RWPE2 (cell line): ENCODE measurements at regions not wholly inside any gene's neighbourhood (a gene's known extent, or its start where the extent isn't known, plus 50 kb on each side); places are given as distances from the start of the nearest gene placed in this dataset.

Experiments used
- ATAC-seq: fragments of 200-7000 bp; cut with Tn5 transposase; 3 replicates; pipeline ENCODE4 v1.9.1; 2021; ENCODE audit warnings: low read depth
- DNase-seq: peaks from one replicate; pipeline ENCODE4 v3.0.0-alpha.2; 2020; ENCODE audit warnings: low spot score
- H3K27ac ChIP-seq: fragments of 450-650 bp; 2 replicates; pipeline ENCODE4 v1.5.1; 2017; ENCODE audit warnings: mild to moderate bottlenecking; ENCODE audit not compliant: poor library complexity, severe bottlenecking
- H3K27me3 ChIP-seq: fragments of 250-450 bp; sonication (Bioruptor Pico); 2 replicates; pipeline ENCODE4 v1.5.1; 2021; ENCODE audit warnings: mild to moderate bottlenecking, moderate library complexity; ENCODE audit not compliant: insufficient read depth, poor library complexity, severe bottlenecking
- H3K36me3 ChIP-seq: fragments of 250-450 bp; sonication (Bioruptor Pico); 2 replicates; pipeline ENCODE4 v1.5.1; 2020; ENCODE audit warnings: low read depth, mild to moderate bottlenecking, moderate library complexity
- H3K4me1 ChIP-seq: fragments of 250-450 bp; sonication (Bioruptor Pico); 2 replicates; pipeline ENCODE4 v1.5.1; 2021; ENCODE audit warnings: mild to moderate bottlenecking, moderate library complexity; ENCODE audit not compliant: insufficient read depth, poor library complexity, severe bottlenecking
- H3K4me3 ChIP-seq: fragments of 250-450 bp; sonication (Bioruptor Pico); 2 replicates; pipeline ENCODE4 v1.5.1; 2021; ENCODE audit warnings: mild to moderate bottlenecking, moderate library complexity; ENCODE audit not compliant: severe bottlenecking
- H3K9me3 ChIP-seq: fragments of 250-450 bp; sonication (Bioruptor Pico); 2 replicates; pipeline ENCODE4 v1.5.1; 2021; ENCODE audit warnings: mild to moderate bottlenecking, moderate library complexity; ENCODE audit not compliant: severe bottlenecking
- CTCF ChIP-seq: fragments of 450-650 bp; IDR thresholded peaks from one replicate; pipeline ENCODE4 v1.5.1; 2017; ENCODE audit warnings: mild to moderate bottlenecking, moderate library complexity; ENCODE audit not compliant: poor library complexity, severe bottlenecking

DNA sequence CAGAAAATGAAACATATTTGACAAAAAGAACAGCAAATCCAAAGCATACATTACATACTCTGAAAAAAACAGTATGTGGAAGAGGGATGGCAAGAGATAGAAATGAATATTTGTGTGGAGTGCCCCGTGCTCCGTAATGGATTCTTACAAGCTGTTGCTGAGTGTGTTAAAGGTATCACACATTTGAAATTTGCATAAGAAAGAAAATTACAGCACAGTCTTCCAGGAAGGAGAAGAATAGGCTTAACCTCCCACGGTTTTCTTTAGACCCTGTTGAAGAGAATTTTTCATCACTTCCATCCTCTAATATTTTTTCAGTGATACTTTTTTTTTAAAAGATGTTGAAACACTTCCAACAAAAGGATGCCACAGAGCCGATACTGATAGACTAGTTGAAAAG lies 1489.4 kb downstream of the RAPGEF2 start:
- no peaks in the 10 kb centered on the region for H3K27me3 ChIP-seq
- H3K9me3 ChIP-seq = no peaks in the 10 kb centered on the region
- ATAC-seq (no peak), DNase-seq (no peak)
- no peaks in the 10 kb centered on the region for H3K36me3 ChIP-seq
- H3K4me1 ChIP-seq = no peaks in the 10 kb centered on the region
- TF ChIP-seq CTCF = no peak
- no peak overlapping the region for H3K4me3 ChIP-seq
- no peak overlapping the region for H3K27ac ChIP-seq

GRCh38 chr4:160595646-160596045 lies 1492.8 kb downstream of the RAPGEF2 start:
- Histone ChIP-seq H3K9me3 (no peaks in the 10 kb centered on the region), H3K27me3 (no peaks in the 10 kb centered on the region), H3K4me3 (no peak overlapping the region), H3K4me1 (no peaks in the 10 kb centered on the region), H3K27ac (no peak overlapping the region), H3K36me3 (no peaks in the 10 kb centered on the region)
- no peak for ATAC-seq
- no peak for DNase-seq
- no peak for TF ChIP-seq CTCF

- ATAC-seq (no peak), DNase-seq (no peak)
- Histone ChIP-seq H3K4me3 (no peak overlapping the region), H3K9me3 (no peaks in the 10 kb centered on the region), H3K27me3 (no peaks in the 10 kb centered on the region), H3K27ac (no peak overlapping the region), H3K36me3 (no peaks in the 10 kb centered on the region), H3K4me1 (no peaks in the 10 kb centered on the region)
- TF ChIP-seq CTCF = no peak
Observed at GRCh38 chr4:160604541-160604940, 1501.7 kb downstream of the RAPGEF2 start.

DNA sequence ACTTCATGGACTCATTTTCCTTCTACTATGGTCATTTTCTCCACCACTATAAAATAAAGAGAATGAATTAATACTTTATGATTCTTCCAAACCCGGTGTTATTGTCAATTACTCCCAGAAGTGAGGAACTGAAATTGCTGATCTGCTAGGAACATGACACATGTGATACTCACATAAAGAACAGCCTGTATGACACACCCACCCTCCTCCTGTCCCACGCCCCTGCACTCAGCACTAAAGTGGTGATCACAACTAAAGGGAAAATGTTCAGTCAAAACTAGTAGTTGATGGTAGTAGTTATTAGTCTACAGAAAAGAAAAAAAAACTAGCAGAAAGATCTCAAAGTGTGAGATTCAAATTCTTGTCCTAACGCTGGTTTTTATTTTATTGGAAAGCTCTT lies 1508.3 kb downstream of the RAPGEF2 start:
- Histone ChIP-seq H3K27ac (no peak overlapping the region), H3K4me1 (no peaks in the 10 kb centered on the region), H3K27me3 (no peaks in the 10 kb centered on the region), H3K36me3 (no peaks in the 10 kb centered on the region), H3K9me3 (no peaks in the 10 kb centered on the region), H3K4me3 (no peak overlapping the region)
- DNase-seq = no peak
- no peak for TF ChIP-seq CTCF
- ATAC-seq = no peak

GRCh38 chr4:160631044-160631443 lies 1528.2 kb downstream of the RAPGEF2 start:
- no peaks in the 10 kb centered on the region for H3K36me3 ChIP-seq
- ATAC-seq = no peak
- TF ChIP-seq CTCF = no peak
- no peaks in the 10 kb centered on the region for H3K4me1 ChIP-seq
- H3K27me3 ChIP-seq = no peaks in the 10 kb centered on the region
- H3K4me3 ChIP-seq = no peak overlapping the region
- no peak overlapping the region for H3K27ac ChIP-seq
- H3K9me3 ChIP-seq = no peaks in the 10 kb centered on the region
- DNase-seq = no peak
